ENCODE measurements at regions not wholly inside any gene's neighbourhood (a gene's known extent, or its start where the extent isn't known, plus 50 kb on each side); places are given as distances from the start of the nearest gene placed in this dataset.

DNA sequence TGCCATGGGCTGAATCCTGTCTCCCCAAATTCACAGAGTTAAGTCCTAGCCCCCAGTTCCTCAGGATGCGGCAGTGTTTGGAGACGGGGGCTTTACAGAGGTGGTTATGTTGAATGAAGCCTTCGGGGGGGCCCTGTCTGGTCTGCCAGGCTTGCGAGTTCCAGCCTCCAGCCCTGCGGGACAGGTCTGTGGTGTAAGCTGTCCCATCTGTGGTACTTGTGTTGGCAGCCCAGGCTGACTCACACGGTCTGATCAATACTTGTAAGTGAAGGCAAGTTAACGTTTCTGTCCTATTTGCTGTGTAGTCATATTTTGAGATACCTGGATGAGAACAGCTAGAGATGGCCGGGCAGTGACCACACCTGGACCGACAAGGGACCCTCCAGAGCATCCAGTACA, 51.8 kb upstream of the GPR31 start:
- no peaks in the 10 kb centered on the region for H3K4me1 ChIP-seq (ENCODE audit: control insufficient read depth in 1 of 2, insufficient read depth in 2 of 2, low read length in 2 of 2)
- intact Hi-C loops (cut with micrococcal nuclease): no loop called here
- no peak overlapping the region for H3K4me2 ChIP-seq (ENCODE audit: low read length)
- ChIA-PET POLR2A (no interaction called here), CTCF (no interaction called here), RAD21 (ENCODE audit: low non-redundant PET in 1 of 2, low total read pairs in 2 of 2, uncharacterized antibody in 2 of 2, unreplicated experiment in 2 of 2) (no interaction called here)
- H3K4me3 ChIP-seq (replicated peaks in 1 of 2; ENCODE audit: low read depth in 1 of 2, low read length in 2 of 2): no peak overlapping the region
- no peaks in the 10 kb centered on the region for H3K9me3 ChIP-seq (ENCODE audit: control insufficient read depth in 1 of 2, insufficient read depth in 1 of 2, low read depth in 1 of 2, low read length in 2 of 2)
- no peak for ATAC-seq
- H2AFZ ChIP-seq (ENCODE audit: low read depth, low read length, poor library complexity, severe bottlenecking): no peak overlapping the region
- TF ChIP-seq EZH2phosphoT487 (IDR thresholded peaks at IDR 0.05; ENCODE audit: borderline replicate concordance) (no peak), EGR1 (IDR thresholded peaks at IDR 0.05; ENCODE audit: low read depth) (no peak), SRF (IDR thresholded peaks at IDR 0.05; ENCODE audit: low read depth) (no peak), ELF1 (IDR thresholded peaks at IDR 0.05; ENCODE audit: borderline replicate concordance, low read depth) (no peak), SP1 (IDR thresholded peaks at IDR 0.05; ENCODE audit: low read depth) (no peak), JUND (IDR thresholded peaks at IDR 0.05) (no peak), FOSL1 (IDR thresholded peaks at IDR 0.05; ENCODE audit: low read depth) (no peak), YY1 (IDR thresholded peaks at IDR 0.05; ENCODE audit: extremely low read depth, insufficient replicate concordance, low read depth, low read length) (no peak), POLR2A (IDR thresholded peaks at IDR 0.05; ENCODE audit: borderline replicate concordance, extremely low read depth, insufficient read depth, insufficient read length) (no peak), ZNF274 (IDR thresholded peaks at IDR 0.05; ENCODE audit: low read depth, low read length) (no peak)
- no peak for DNase-seq (ENCODE audit: low read depth, low spot score)
- H3K36me3 ChIP-seq (ENCODE audit: control insufficient read depth in 1 of 2, insufficient read depth in 2 of 2, low read length in 2 of 2): no peaks in the 10 kb centered on the region
- H3K27ac ChIP-seq (ENCODE audit: low read depth, low read length): no peak overlapping the region
- H3K9ac ChIP-seq (ENCODE audit: low read length): no peak overlapping the region
- no peaks in the 10 kb centered on the region for H3K9me2 ChIP-seq (ENCODE audit: insufficient read depth)
- no peaks in the 10 kb centered on the region for H3K79me2 ChIP-seq (ENCODE audit: insufficient read depth, low read length)
- H4K20me1 ChIP-seq (ENCODE audit: insufficient read depth): no peaks in the 10 kb centered on the region
- no TSS peak for BruUV-seq (replicated peaks)
- H3K27me3 ChIP-seq (ENCODE audit: insufficient read depth, low read length): peaks cover 32% of the 10 kb centered on the region; the same call in 1 of the 2 replicates

GRCh38 chr6:167210375-167211294, 52.9 kb upstream of the GPR31 start:
- no peaks in the 10 kb centered on the region for H3K79me2 ChIP-seq (ENCODE audit: insufficient read depth, low read length)
- intact Hi-C loops (cut with micrococcal nuclease): no loop called here
- no peaks in the 10 kb centered on the region for H4K20me1 ChIP-seq (ENCODE audit: insufficient read depth)
- no peaks in the 10 kb centered on the region for H3K9me2 ChIP-seq (ENCODE audit: insufficient read depth)
- no peaks in the 10 kb centered on the region for H3K9me3 ChIP-seq (ENCODE audit: control insufficient read depth in 1 of 2, insufficient read depth in 1 of 2, low read depth in 1 of 2, low read length in 2 of 2)
- H3K4me3 ChIP-seq (replicated peaks in 1 of 2; ENCODE audit: low read depth in 1 of 2, low read length in 2 of 2): no peak overlapping the region
- no peaks in the 10 kb centered on the region for H3K4me1 ChIP-seq (ENCODE audit: control insufficient read depth in 1 of 2, insufficient read depth in 2 of 2, low read length in 2 of 2)
- ChIA-PET RAD21 (ENCODE audit: low non-redundant PET in 1 of 2, low total read pairs in 2 of 2, uncharacterized antibody in 2 of 2, unreplicated experiment in 2 of 2) (no interaction called here), CTCF (no interaction called here), POLR2A (no interaction called here)
- no peak overlapping the region for H3K27ac ChIP-seq (ENCODE audit: low read depth, low read length)
- no peak overlapping the region for H2AFZ ChIP-seq (ENCODE audit: low read depth, low read length, poor library complexity, severe bottlenecking)
- H3K9ac ChIP-seq (ENCODE audit: low read length): no peak overlapping the region
- no TSS peak for BruUV-seq (replicated peaks)
- TF ChIP-seq ZNF274 (IDR thresholded peaks at IDR 0.05; ENCODE audit: low read depth, low read length) (no peak), SIN3A (IDR thresholded peaks at IDR 0.05; ENCODE audit: low read depth) (no peak), ELF1 (IDR thresholded peaks at IDR 0.05; ENCODE audit: borderline replicate concordance, low read depth) (no peak), TCF7L2 (IDR thresholded peaks at IDR 0.05; ENCODE audit: borderline replicate concordance, extremely low read depth, insufficient read depth, insufficient read length) (no peak), POLR2AphosphoS5 (IDR thresholded peaks at IDR 0.05; ENCODE audit: low read depth, low read length) (no peak), YY1 (IDR thresholded peaks at IDR 0.05; ENCODE audit: extremely low read depth, insufficient replicate concordance, low read depth, low read length) (no peak), EZH2 (IDR thresholded peaks at IDR 0.05) (no peak), EZH2phosphoT487 (IDR thresholded peaks at IDR 0.05; ENCODE audit: borderline replicate concordance) (no peak), ZFX (IDR thresholded peaks at IDR 0.05) (no peak)
- H3K36me3 ChIP-seq (ENCODE audit: control insufficient read depth in 1 of 2, insufficient read depth in 2 of 2, low read length in 2 of 2): no peaks in the 10 kb centered on the region
- no peak overlapping the region for H3K4me2 ChIP-seq (ENCODE audit: low read length)
- no peak for ATAC-seq
- H3K27me3 ChIP-seq (ENCODE audit: insufficient read depth, low read length): peaks cover 32% of the 10 kb centered on the region; the same call in 1 of the 2 replicates
- no peak for DNase-seq (ENCODE audit: low read depth, low spot score)

All from HCT116 (cell line).